ENCODE measurements at regions not wholly inside any gene's neighbourhood (a gene's known extent, or its start where the extent isn't known, plus 50 kb on each side); places are given as distances from the start of the nearest gene placed in this dataset.

GRCh38 chr11:116614306-116615210 lies 158.2 kb downstream of the BUD13 start:
- H3K27me3 ChIP-seq (ENCODE audit: control insufficient read depth in 2 of 2, insufficient read depth in 2 of 2, low read length in 2 of 2), result no peaks in the 10 kb centered on the region
- H3K27ac Mint-ChIP-seq, result no peak overlapping the region
- DNase-seq, result no peak
- no peaks in the 10 kb centered on the region for H3K79me2 ChIP-seq (ENCODE audit: insufficient read depth, low read length)
- no peaks in the 10 kb centered on the region for H3K36me3 Mint-ChIP-seq
- no peak overlapping the region for H3K4me3 ChIP-seq (replicated peaks in 1 of 3; ENCODE audit: low read depth in 2 of 3, low read length in 3 of 3)
- no peak overlapping the region for H3K9ac ChIP-seq (ENCODE audit: insufficient read depth, low read length, poor library complexity, severe bottlenecking)
- H3K9me3 ChIP-seq (replicated peaks in 1 of 2; ENCODE audit: control insufficient read depth in 1 of 2, insufficient read depth in 1 of 2, low read length in 2 of 2), result no peaks in the 10 kb centered on the region
- 97% methylated on average over 5 of the region's 11 CpGs for WGBS (ENCODE audit: insufficient coverage)
- no peak overlapping the region for H3K27ac ChIP-seq (ENCODE audit: low read depth in 1 of 2, low read length in 2 of 2)
- no peak overlapping the region for H3K4me3 Mint-ChIP-seq
- no peak for TF ChIP-seq CTCF (IDR thresholded peaks at IDR 0.05)
- no peaks in the 10 kb centered on the region for H3K4me1 ChIP-seq (ENCODE audit: control insufficient read depth in 1 of 2, insufficient read depth in 2 of 2, low read length in 2 of 2)
- H3K4me2 ChIP-seq (replicated peaks; ENCODE audit: extremely low read depth, low read length, poor library complexity, severe bottlenecking), result no peak overlapping the region
- intact Hi-C loops (cut with micrococcal nuclease), result no loop called here
- H3K36me3 ChIP-seq (replicated peaks in 1 of 2; ENCODE audit: control insufficient read depth in 1 of 2, insufficient read depth in 2 of 2, low read length in 2 of 2), result no peaks in the 10 kb centered on the region
- H3K9me3 Mint-ChIP-seq, result no peaks in the 10 kb centered on the region
- peaks cover 2 to 4% (median 3%) of the 10 kb centered on the region in 3 donors for H3K27me3 Mint-ChIP-seq (ENCODE audit: low read depth in 3 of 3)
- H2AFZ ChIP-seq (ENCODE audit: insufficient read depth, low read depth, low read length, poor library complexity, severe bottlenecking), result no peak overlapping the region
- no peaks in the 10 kb centered on the region for H3K4me1 Mint-ChIP-seq
- H4K20me1 ChIP-seq (ENCODE audit: insufficient read depth, low read length), result no peaks in the 10 kb centered on the region

GRCh38 chr11:116613206-116613875 lies 159.4 kb downstream of the BUD13 start:
- Histone ChIP-seq H3K9ac (ENCODE audit: insufficient read depth, low read length, poor library complexity, severe bottlenecking) (no peak overlapping the region), H3K27me3 (ENCODE audit: control insufficient read depth in 2 of 2, insufficient read depth in 2 of 2, low read length in 2 of 2) (no peaks in the 10 kb centered on the region), H3K4me1 (ENCODE audit: control insufficient read depth in 1 of 2, insufficient read depth in 2 of 2, low read length in 2 of 2) (no peaks in the 10 kb centered on the region), H3K27ac (ENCODE audit: low read depth in 1 of 2, low read length in 2 of 2) (no peak overlapping the region), H3K9me3 (replicated peaks in 1 of 2; ENCODE audit: control insufficient read depth in 1 of 2, insufficient read depth in 1 of 2, low read length in 2 of 2) (no peaks in the 10 kb centered on the region), H3K79me2 (ENCODE audit: insufficient read depth, low read length) (no peaks in the 10 kb centered on the region), H3K4me2 (replicated peaks; ENCODE audit: extremely low read depth, low read length, poor library complexity, severe bottlenecking) (no peak overlapping the region), H4K20me1 (ENCODE audit: insufficient read depth, low read length) (no peaks in the 10 kb centered on the region), H2AFZ (ENCODE audit: insufficient read depth, low read depth, low read length, poor library complexity, severe bottlenecking) (no peak overlapping the region), H3K36me3 (replicated peaks in 1 of 2; ENCODE audit: control insufficient read depth in 1 of 2, insufficient read depth in 2 of 2, low read length in 2 of 2) (no peaks in the 10 kb centered on the region), H3K4me3 (replicated peaks in 1 of 3; ENCODE audit: low read depth in 2 of 3, low read length in 3 of 3) (no peak overlapping the region)
- H3K27ac Mint-ChIP-seq, result no peak overlapping the region
- peaks cover 1 to 4% (median 2%) of the 10 kb centered on the region in 3 donors for H3K27me3 Mint-ChIP-seq (ENCODE audit: low read depth in 3 of 3)
- H3K9me3 Mint-ChIP-seq, result no peaks in the 10 kb centered on the region
- no peak for TF ChIP-seq CTCF (IDR thresholded peaks at IDR 0.05)
- 87% methylated on average over 27 of the region's 27 CpGs for WGBS (ENCODE audit: insufficient coverage)
- no peak for DNase-seq
- intact Hi-C loops (cut with micrococcal nuclease), result no loop called here
- H3K4me3 Mint-ChIP-seq, result no peak overlapping the region
- H3K36me3 Mint-ChIP-seq, result no peaks in the 10 kb centered on the region
- H3K4me1 Mint-ChIP-seq, result no peaks in the 10 kb centered on the region

Measured in CD14-positive monocyte (primary cell).